HG03460 (cell line): ENCODE measurements at regions not wholly inside any gene's neighbourhood (a gene's known extent, or its start where the extent isn't known, plus 50 kb on each side); places are given as distances from the start of the nearest gene placed in this dataset.

Source experiments
- ATAC-seq: cut with Tn5 transposase; IDR thresholded peaks from one replicate; pipeline ENCODE4 v1.9.1; 2021; ENCODE audit not compliant: unreplicated experiment

GRCh38 chr4:133493241-133493640 lies 344.1 kb downstream of the PCDH10 start:
- ATAC-seq = no peak

- ATAC-seq = no peak
Measured at GRCh38 chr4:133484287-133484686, 335.2 kb downstream of the PCDH10 start.

- ATAC-seq = no peak
Measured at GRCh38 chr4:133483600-133484246, 334.6 kb downstream of the PCDH10 start.

- no peak for ATAC-seq
Measured at GRCh38 chr4:133476063-133476462, 327.0 kb downstream of the PCDH10 start.

- no peak for ATAC-seq
Measured at GRCh38 chr4:133474501-133474900, 325.4 kb downstream of the PCDH10 start.

GRCh38 chr4:133472244-133472643 lies 323.1 kb downstream of the PCDH10 start:
- ATAC-seq = no peak

GRCh38 chr4:133467290-133467947 lies 318.3 kb downstream of the PCDH10 start:
- ATAC-seq = no peak

GRCh38 chr4:133465022-133465421 lies 315.9 kb downstream of the PCDH10 start:
- ATAC-seq = no peak

- no peak for ATAC-seq
Measured at GRCh38 chr4:133464311-133464710, 315.2 kb downstream of the PCDH10 start.

- ATAC-seq = no peak
Measured at GRCh38 chr4:133452678-133453077, 303.6 kb downstream of the PCDH10 start.

- ATAC-seq = no peak
Measured at GRCh38 chr4:133450813-133451212, 301.7 kb downstream of the PCDH10 start.

- ATAC-seq = no peak
Measured at GRCh38 chr4:133440404-133440803, 291.3 kb downstream of the PCDH10 start.

- ATAC-seq = no peak
Measured at GRCh38 chr4:133439830-133440229, 290.7 kb downstream of the PCDH10 start.

- ATAC-seq = no peak
Measured at GRCh38 chr4:133424605-133425004, 275.5 kb downstream of the PCDH10 start.

- ATAC-seq = no peak
Measured at GRCh38 chr4:133403913-133404312, 254.8 kb downstream of the PCDH10 start.

- no peak for ATAC-seq
Measured at GRCh38 chr4:133402616-133403015, 253.5 kb downstream of the PCDH10 start.

GRCh38 chr4:133394971-133395627 lies 246.0 kb downstream of the PCDH10 start:
- ATAC-seq = no peak

- no peak for ATAC-seq
Measured at GRCh38 chr4:133390198-133390855, 241.2 kb downstream of the PCDH10 start.

- no peak for ATAC-seq
Measured at GRCh38 chr4:133389029-133389428, 239.9 kb downstream of the PCDH10 start.

GRCh38 chr4:133385161-133385954 lies 236.3 kb downstream of the PCDH10 start:
- ATAC-seq = no peak
